ENCODE measurements at regions not wholly inside any gene's neighbourhood (a gene's known extent, or its start where the extent isn't known, plus 50 kb on each side); places are given as distances from the start of the nearest gene placed in this dataset.

GRCh38 chr6:181049-181654 lies 111.1 kb upstream of the DUSP22 start:
- TF ChIP-seq, protein P1, sequence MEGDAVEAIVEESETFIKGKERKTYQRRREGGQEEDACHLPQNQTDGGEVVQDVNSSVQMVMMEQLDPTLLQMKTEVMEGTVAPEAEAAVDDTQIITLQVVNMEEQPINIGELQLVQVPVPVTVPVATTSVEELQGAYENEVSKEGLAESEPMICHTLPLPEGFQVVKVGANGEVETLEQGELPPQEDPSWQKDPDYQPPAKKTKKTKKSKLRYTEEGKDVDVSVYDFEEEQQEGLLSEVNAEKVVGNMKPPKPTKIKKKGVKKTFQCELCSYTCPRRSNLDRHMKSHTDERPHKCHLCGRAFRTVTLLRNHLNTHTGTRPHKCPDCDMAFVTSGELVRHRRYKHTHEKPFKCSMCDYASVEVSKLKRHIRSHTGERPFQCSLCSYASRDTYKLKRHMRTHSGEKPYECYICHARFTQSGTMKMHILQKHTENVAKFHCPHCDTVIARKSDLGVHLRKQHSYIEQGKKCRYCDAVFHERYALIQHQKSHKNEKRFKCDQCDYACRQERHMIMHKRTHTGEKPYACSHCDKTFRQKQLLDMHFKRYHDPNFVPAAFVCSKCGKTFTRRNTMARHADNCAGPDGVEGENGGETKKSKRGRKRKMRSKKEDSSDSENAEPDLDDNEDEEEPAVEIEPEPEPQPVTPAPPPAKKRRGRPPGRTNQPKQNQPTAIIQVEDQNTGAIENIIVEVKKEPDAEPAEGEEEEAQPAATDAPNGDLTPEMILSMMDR (IDR thresholded peaks at IDR 0.05): no peak
- no peak for TF ChIP-seq EZH2 (IDR thresholded peaks at IDR 0.05; ENCODE audit: borderline replicate concordance, insufficient read depth, low read depth, low read length, poor library complexity, severe bottlenecking)

All from B cell (primary cell).